Heart left ventricle (tissue), 16 donors: ENCODE measurements at regions not wholly inside any gene's neighbourhood (a gene's known extent, or its start where the extent isn't known, plus 50 kb on each side); places are given as distances from the start of the nearest gene placed in this dataset.

ENCODE experiments used
- ATAC-seq, 4 donors: fragments of 200-7000 bp; cut with Tn5 transposase; one replicate each; pipeline ENCODE4 v1.9.1; 2020 to 2022; ENCODE audit warnings: moderate library complexity in 4 of 4, mild to moderate bottlenecking in 3 of 4, moderate number of reproducible peaks in 1 of 4
- DNase-seq, 5 donors: peaks; one replicate each; pipeline ENCODE4 v3.0.0-alpha.2; 2020
- H3K27ac ChIP-seq, 12 donors: fragments of 200-600 bp; sonication (generic) in 4 of 12; one replicate each; pipeline versions ENCODE4 v1.5.0 to v1.8.0; 2016 to 2022; ENCODE audit warnings: mild to moderate bottlenecking in 2 of 12
- H3K27me3 ChIP-seq, 9 donors: fragments of 200-600 bp; sonication (generic) in 2 of 9; one replicate each; pipeline versions ENCODE4 v1.5.1 to v1.8.0; 2016 to 2022; ENCODE audit warnings: mild to moderate bottlenecking in 3 of 9
- H3K36me3 ChIP-seq, 9 donors: fragments of 200-600 bp; sonication (generic) in 2 of 9; one replicate each; pipeline versions ENCODE4 v1.5.0 to v1.8.0; 2018 to 2022; ENCODE audit warnings: mild to moderate bottlenecking in 2 of 9
- H3K4me1 ChIP-seq, 12 donors: fragments of 200-600 bp; sonication (generic) in 4 of 12; one replicate each; pipeline versions ENCODE4 v1.5.0 to v1.8.0; 2016 to 2022; ENCODE audit warnings: mild to moderate bottlenecking in 3 of 12
- H3K4me3 ChIP-seq, 12 donors: fragments of 200-600 bp; sonication (generic) in 4 of 12; one replicate each; pipeline versions ENCODE4 v1.5.0 to v1.8.0; 2017 to 2022; ENCODE audit warnings: mild to moderate bottlenecking in 9 of 12, moderate library complexity in 4 of 12
- H3K9me3 ChIP-seq, 12 donors: fragments of 200-600 bp; sonication (generic) in 4 of 12; one replicate each; pipeline versions ENCODE4 v1.5.0 to v1.8.0; 2016 to 2022; ENCODE audit warnings: mild to moderate bottlenecking in 1 of 12
- CTCF ChIP-seq, 12 donors: fragments of 200-600 bp; sonication (generic) in 4 of 12; IDR thresholded peaks; one replicate each; pipeline versions ENCODE4 v1.5.0 to v1.8.0; 2018 to 2022; ENCODE audit warnings: antibody characterized with exemption in 12 of 12, mild to moderate bottlenecking in 5 of 12
- POLR2A ChIP-seq, 2 donors: fragments of 450-650 bp; IDR thresholded peaks; one replicate each; pipeline ENCODE4 v1.6.1; 2017; ENCODE audit warnings: antibody characterized with exemption in 2 of 2, mild to moderate bottlenecking in 2 of 2, moderate library complexity in 2 of 2
- WGBS, 4 donors: extraction: QIAGEN DNeasy Blood & Tissue Kit in 2 of 4; methylation state at CpG; one replicate each; pipeline versions ENCODE4 v1.1.5 to v1.1.7; 2013 to 2018; 5-methylcytosine and 5-hydroxymethylcytosine counted together
- intact Hi-C, 10 donors: fragments of 100-400 bp; cut with DNase I; formaldehyde crosslinking; loops; one replicate each; pipeline versions ENCODE4 v1.11.1 to v1.14.2; 2022
- donor health status: ischemic (EF 13 %, LVEDD 7.1; RV severe dilation, severe dysfunction).
- donor health status: healthy with polysubstance abuse.
- donor health status: DM: no; HTN: yes; CAD: no.
- donor health status: DM: no; HTN: no; CAD: no.
- donor health status: ischemic (EF 25% LVEDD 6.9; RV normal size, moderate dysfunction).
- donor health status: ischemic (EF 25% LVEDD 5.7; RV mildly dilated, moderate dysfunction).
- donor health status: healthy.
- donor health status: DM: yes; HTN: yes; CAD: no.
- donor health status: ischemic (EF 35%, LVEDD 5.7; RV mildly dilated, moderate dysfunction).
- donor health status: nonischemic (EF 11% LVEDD 7.7; RV severe dilation, severe dysfunction).
- donor health status: DM: yes; HTN: yes; CAD: no.
- donor health status: PGD.
- donor health status: ischemic (EF 29% LVEDD 5.4; RV normal size, mild dysfunction).
- donor health status: nonischemic (EF 23%, LVEDD 6.1; RV moderate dilation, normal function).

- Histone ChIP-seq H3K27ac (no peak overlapping the region), H3K27me3 (no peaks in the 10 kb centered on the region), H3K4me1 (no peaks in the 10 kb centered on the region), H3K36me3 (no peaks in the 10 kb centered on the region), H3K4me3 (no peak overlapping the region), H3K9me3 (no peaks in the 10 kb centered on the region)
- intact Hi-C loops: no loop called here
- ATAC-seq (no peak), DNase-seq (no peak)
- WGBS, 4 donors: 32 to 54% (median 41%) methylated on average over 2 of the region's 2 CpGs
- TF ChIP-seq POLR2A (IDR thresholded peaks at IDR 0.05) (no peak), CTCF (IDR thresholded peaks at IDR 0.05) (no peak)
Measured at GRCh38 chrX:147859666-147860065, 52.1 kb upstream of the FMR1 start.
